ENCODE measurements at regions not wholly inside any gene's neighbourhood (a gene's known extent, or its start where the extent isn't known, plus 50 kb on each side); places are given as distances from the start of the nearest gene placed in this dataset.

- Histone ChIP-seq H3K27ac (replicated peaks) (no peak overlapping the region), H3K4me3 (replicated peaks; ENCODE audit: insufficient read depth, low read length) (no peak overlapping the region), H3K27me3 (ENCODE audit: insufficient read depth, poor library complexity, severe bottlenecking) (no peaks in the 10 kb centered on the region)
- TF ChIP-seq REST (IDR thresholded peaks at IDR 0.05; ENCODE audit: insufficient replicate concordance, low read depth) (no peak), POLR2AphosphoS5 (IDR thresholded peaks at IDR 0.05; ENCODE audit: low read depth) (no peak), SPI1 (IDR thresholded peaks at IDR 0.05; ENCODE audit: borderline replicate concordance, low read depth) (no peak), GABPA (IDR thresholded peaks at IDR 0.05; ENCODE audit: low read depth) (no peak)
- TF ChIP-seq, protein P1, sequence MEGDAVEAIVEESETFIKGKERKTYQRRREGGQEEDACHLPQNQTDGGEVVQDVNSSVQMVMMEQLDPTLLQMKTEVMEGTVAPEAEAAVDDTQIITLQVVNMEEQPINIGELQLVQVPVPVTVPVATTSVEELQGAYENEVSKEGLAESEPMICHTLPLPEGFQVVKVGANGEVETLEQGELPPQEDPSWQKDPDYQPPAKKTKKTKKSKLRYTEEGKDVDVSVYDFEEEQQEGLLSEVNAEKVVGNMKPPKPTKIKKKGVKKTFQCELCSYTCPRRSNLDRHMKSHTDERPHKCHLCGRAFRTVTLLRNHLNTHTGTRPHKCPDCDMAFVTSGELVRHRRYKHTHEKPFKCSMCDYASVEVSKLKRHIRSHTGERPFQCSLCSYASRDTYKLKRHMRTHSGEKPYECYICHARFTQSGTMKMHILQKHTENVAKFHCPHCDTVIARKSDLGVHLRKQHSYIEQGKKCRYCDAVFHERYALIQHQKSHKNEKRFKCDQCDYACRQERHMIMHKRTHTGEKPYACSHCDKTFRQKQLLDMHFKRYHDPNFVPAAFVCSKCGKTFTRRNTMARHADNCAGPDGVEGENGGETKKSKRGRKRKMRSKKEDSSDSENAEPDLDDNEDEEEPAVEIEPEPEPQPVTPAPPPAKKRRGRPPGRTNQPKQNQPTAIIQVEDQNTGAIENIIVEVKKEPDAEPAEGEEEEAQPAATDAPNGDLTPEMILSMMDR (IDR thresholded peaks at IDR 0.05; ENCODE audit: insufficient read depth, low read length), result no peak
- DNase-seq (ENCODE audit: low read depth in 1 of 2, low spot score in 1 of 2), result no peak
Measured at GRCh38 chrX:46319750-46320149, 225.5 kb downstream of the ZNF674 start.

DNA sequence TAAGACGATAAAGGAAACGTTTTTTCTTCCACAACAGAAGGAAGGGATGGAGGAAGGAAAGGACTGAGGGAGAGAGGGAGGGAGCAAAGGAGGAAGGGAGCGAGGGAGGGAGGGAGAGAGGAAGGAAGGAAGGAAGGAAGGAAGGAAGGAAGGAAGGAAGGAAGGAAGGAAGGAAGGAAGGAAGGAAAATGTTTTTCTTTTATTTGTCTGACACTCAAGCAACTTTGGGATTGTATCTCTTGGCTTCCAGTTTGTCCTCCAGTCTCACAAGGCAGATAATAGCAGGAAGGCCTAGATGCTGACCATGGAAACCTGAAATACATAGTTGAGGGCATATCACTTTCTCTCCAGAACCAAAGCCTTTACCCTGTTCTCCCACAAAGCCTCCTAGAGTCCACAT, 226.7 kb downstream of the ZNF674 start:
- DNase-seq (ENCODE audit: low read depth in 1 of 2, low spot score in 1 of 2), result no peak
- TF ChIP-seq SPI1 (IDR thresholded peaks at IDR 0.05; ENCODE audit: borderline replicate concordance, low read depth) (no peak), REST (IDR thresholded peaks at IDR 0.05; ENCODE audit: insufficient replicate concordance, low read depth) (no peak)
- TF ChIP-seq, protein P1 (IDR thresholded peaks at IDR 0.05; ENCODE audit: insufficient read depth, low read length), result no peak
- Histone ChIP-seq H3K4me3 (replicated peaks; ENCODE audit: insufficient read depth, low read length) (no peak overlapping the region), H3K27me3 (ENCODE audit: insufficient read depth, poor library complexity, severe bottlenecking) (no peaks in the 10 kb centered on the region), H3K27ac (replicated peaks) (no peak overlapping the region)

- no peak overlapping the region for H3K27ac ChIP-seq (replicated peaks)
- TF ChIP-seq SPI1 (IDR thresholded peaks at IDR 0.05; ENCODE audit: borderline replicate concordance, low read depth) (no peak), POLR2AphosphoS5 (IDR thresholded peaks at IDR 0.05; ENCODE audit: low read depth) (no peak), REST (IDR thresholded peaks at IDR 0.05; ENCODE audit: insufficient replicate concordance, low read depth) (no peak), GABPA (IDR thresholded peaks at IDR 0.05; ENCODE audit: low read depth) (no peak)
- TF ChIP-seq, protein P1 (IDR thresholded peaks at IDR 0.05; ENCODE audit: insufficient read depth, low read length), result no peak
- no peaks in the 10 kb centered on the region for H3K27me3 ChIP-seq (ENCODE audit: insufficient read depth, poor library complexity, severe bottlenecking)
- no peak overlapping the region for H3K4me3 ChIP-seq (replicated peaks; ENCODE audit: insufficient read depth, low read length)
- no peak for DNase-seq (ENCODE audit: low read depth in 1 of 2, low spot score in 1 of 2)
Measured at GRCh38 chrX:46317163-46317562, 228.1 kb downstream of the ZNF674 start.
